Peyer's patch (tissue), 4 donors: ENCODE measurements at regions not wholly inside any gene's neighbourhood (a gene's known extent, or its start where the extent isn't known, plus 50 kb on each side); places are given as distances from the start of the nearest gene placed in this dataset.
"Not testable (repeated sequence)": the region's sequence is repeated elsewhere in the genome, so short reads cannot be mapped to it uniquely, and the experiment has no call there.

ENCODE experiments used
- DNase-seq, 3 donors: peaks; one replicate each; pipeline ENCODE4 v3.0.0-alpha.2; 2017 to 2019
- H3K27ac ChIP-seq, 4 donors: fragments of 200-600 bp; sonication (generic); one replicate each; pipeline ENCODE4 v1.5.1; 2016 to 2019
- H3K27me3 ChIP-seq, 2 donors: fragments of 200-600 bp; sonication (generic); one replicate each; pipeline ENCODE4 v1.5.1; 2019
- H3K36me3 ChIP-seq, 3 donors: fragments of 200-600 bp; sonication (generic); one replicate each; pipeline ENCODE4 v1.5.1; 2016 to 2019
- H3K4me1 ChIP-seq, 4 donors: fragments of 200-600 bp; sonication (generic); one replicate each; pipeline ENCODE4 v1.5.1; 2016 to 2019
- H3K4me3 ChIP-seq, 4 donors: fragments of 200-600 bp; sonication (generic); 1 replicate in 3 of 4; 2 replicates in 1 of 4; pipeline ENCODE4 v1.5.1; 2016 to 2019; ENCODE audit warnings: mild to moderate bottlenecking in 1 of 4
- H3K9me3 ChIP-seq, 4 donors: fragments of 200-600 bp; sonication (generic); one replicate each; pipeline ENCODE4 v1.5.1; 2016 to 2019; ENCODE audit warnings: mild to moderate bottlenecking in 1 of 4
- CTCF ChIP-seq, 6 experiments: fragments of 450-650 bp in 4 of 6; fragments of 200-600 bp in 2 of 6; sonication (generic) in 1 of 6; IDR thresholded peaks; one replicate each; pipeline ENCODE4 v1.5.1; 2017 to 2019; ENCODE audit warnings: antibody characterized with exemption in 6 of 6, mild to moderate bottlenecking in 3 of 6, moderate library complexity in 1 of 6
- POLR2A ChIP-seq, 2 donors: fragments of 450-650 bp; IDR thresholded peaks; one replicate each; pipeline ENCODE4 v1.5.1; 2017; ENCODE audit warnings: antibody characterized with exemption in 2 of 2, mild to moderate bottlenecking in 2 of 2, moderate library complexity in 2 of 2

- no peak for TF ChIP-seq CTCF (IDR thresholded peaks at IDR 0.05)
- TF ChIP-seq POLR2A (IDR thresholded peaks at IDR 0.05) = no peak
- Histone ChIP-seq H3K27me3 (no peaks in the 10 kb centered on the region), H3K27ac (no peak overlapping the region), H3K9me3 (no peaks in the 10 kb centered on the region), H3K4me1 (peaks cover 0 to 6% (median 0%) of the 10 kb centered on the region in 4 donors), H3K4me3 (no peak overlapping the region), H3K36me3 (no peaks in the 10 kb centered on the region)
- no peak for DNase-seq
Measured at GRCh38 chr4:7137326-7138200, 54.8 kb upstream of the SORCS2 start.

- H3K4me3 ChIP-seq = no peak overlapping the region
- H3K27me3 ChIP-seq = no peaks in the 10 kb centered on the region
- peaks cover 0 to 6% (median 0%) of the 10 kb centered on the region in 4 donors for H3K4me1 ChIP-seq
- H3K36me3 ChIP-seq = no peaks in the 10 kb centered on the region
- TF ChIP-seq CTCF (IDR thresholded peaks at IDR 0.05) (no peak), POLR2A (IDR thresholded peaks at IDR 0.05) (no peak)
- H3K9me3 ChIP-seq = no peaks in the 10 kb centered on the region
- DNase-seq = no peak
- no peak overlapping the region for H3K27ac ChIP-seq
Measured at GRCh38 chr4:7136351-7136750, 56.0 kb upstream of the SORCS2 start.

GRCh38 chr4:7135389-7135746 is 57.0 kb upstream of the SORCS2 start:
- no peak overlapping the region for H3K4me3 ChIP-seq
- no peaks in the 10 kb centered on the region for H3K27me3 ChIP-seq
- H3K36me3 ChIP-seq = no peaks in the 10 kb centered on the region
- TF ChIP-seq POLR2A (IDR thresholded peaks at IDR 0.05) (no peak), CTCF (IDR thresholded peaks at IDR 0.05) (no peak)
- no peak overlapping the region for H3K27ac ChIP-seq
- DNase-seq = no peak
- H3K4me1 ChIP-seq = peaks cover 0 to 6% (median 0%) of the 10 kb centered on the region in 4 donors
- no peaks in the 10 kb centered on the region for H3K9me3 ChIP-seq

GRCh38 chr4:7134737-7135388 is 57.5 kb upstream of the SORCS2 start:
- Histone ChIP-seq H3K27me3 (no peaks in the 10 kb centered on the region), H3K4me3 (no peak overlapping the region), H3K36me3 (no peaks in the 10 kb centered on the region), H3K4me1 (peaks cover 0 to 6% (median 0%) of the 10 kb centered on the region in 4 donors), H3K9me3 (no peaks in the 10 kb centered on the region), H3K27ac (peak overlapping the region in 1 of 4 donors; percentile 38)
- no peak for TF ChIP-seq CTCF (IDR thresholded peaks at IDR 0.05)
- TF ChIP-seq POLR2A (IDR thresholded peaks at IDR 0.05) = no peak
- DNase-seq = peak in 1 of 3 donors; percentile 63

- H3K36me3 ChIP-seq, H3K4me3 ChIP-seq, H3K9me3 ChIP-seq, H3K27me3 ChIP-seq, H3K4me1 ChIP-seq, DNase-seq: not testable (repeated sequence)
- H3K27ac ChIP-seq = peak overlapping the region in 1 of 4 donors; percentile 35
Measured at GRCh38 chr4:7133818-7134650, 58.3 kb upstream of the SORCS2 start.
